Breast epithelium (tissue), 3 donors: ENCODE measurements at regions not wholly inside any gene's neighbourhood (a gene's known extent, or its start where the extent isn't known, plus 50 kb on each side); places are given as distances from the start of the nearest gene placed in this dataset.

Experiments
- POLR2A ChIP-seq: fragments of 450-650 bp; IDR thresholded peaks from one replicate; pipeline ENCODE4 v1.6.1; 2016; ENCODE audit warnings: antibody characterized with exemption, mild to moderate bottlenecking, moderate library complexity
- TF ChIP-seq, protein P1 (sequence below), 3 donors: fragments of 450-650 bp; IDR thresholded peaks; one replicate each; pipeline ENCODE4 v1.5.1; 2016 to 2017; ENCODE audit warnings: antibody characterized with exemption in 3 of 3, mild to moderate bottlenecking in 3 of 3, moderate library complexity in 3 of 3

DNA sequence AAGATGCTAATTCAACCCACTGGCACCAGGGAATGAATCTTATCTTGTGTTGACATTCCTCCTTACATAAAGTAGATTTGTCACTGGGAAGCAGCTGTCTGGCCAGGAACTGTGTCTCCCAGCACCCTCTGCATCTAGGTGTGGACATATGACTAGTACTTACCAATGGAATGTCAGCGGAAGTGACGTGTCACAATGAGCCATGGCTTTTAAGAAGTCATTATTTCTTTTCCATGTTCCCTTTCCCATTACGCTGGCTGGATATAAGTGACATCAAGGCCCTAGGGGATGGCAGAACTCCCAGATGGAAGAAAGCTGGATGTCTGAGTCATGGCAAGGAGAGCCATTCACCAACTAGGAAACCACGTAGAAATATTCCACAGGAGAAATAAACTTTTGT lies 84.7 kb upstream of the MAST4 start:
- TF ChIP-seq, protein P1, sequence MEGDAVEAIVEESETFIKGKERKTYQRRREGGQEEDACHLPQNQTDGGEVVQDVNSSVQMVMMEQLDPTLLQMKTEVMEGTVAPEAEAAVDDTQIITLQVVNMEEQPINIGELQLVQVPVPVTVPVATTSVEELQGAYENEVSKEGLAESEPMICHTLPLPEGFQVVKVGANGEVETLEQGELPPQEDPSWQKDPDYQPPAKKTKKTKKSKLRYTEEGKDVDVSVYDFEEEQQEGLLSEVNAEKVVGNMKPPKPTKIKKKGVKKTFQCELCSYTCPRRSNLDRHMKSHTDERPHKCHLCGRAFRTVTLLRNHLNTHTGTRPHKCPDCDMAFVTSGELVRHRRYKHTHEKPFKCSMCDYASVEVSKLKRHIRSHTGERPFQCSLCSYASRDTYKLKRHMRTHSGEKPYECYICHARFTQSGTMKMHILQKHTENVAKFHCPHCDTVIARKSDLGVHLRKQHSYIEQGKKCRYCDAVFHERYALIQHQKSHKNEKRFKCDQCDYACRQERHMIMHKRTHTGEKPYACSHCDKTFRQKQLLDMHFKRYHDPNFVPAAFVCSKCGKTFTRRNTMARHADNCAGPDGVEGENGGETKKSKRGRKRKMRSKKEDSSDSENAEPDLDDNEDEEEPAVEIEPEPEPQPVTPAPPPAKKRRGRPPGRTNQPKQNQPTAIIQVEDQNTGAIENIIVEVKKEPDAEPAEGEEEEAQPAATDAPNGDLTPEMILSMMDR (IDR thresholded peaks at IDR 0.05), result no peak
- no peak for TF ChIP-seq POLR2A
